ENCODE measurements at regions not wholly inside any gene's neighbourhood (a gene's known extent, or its start where the extent isn't known, plus 50 kb on each side); places are given as distances from the start of the nearest gene placed in this dataset.

DNA sequence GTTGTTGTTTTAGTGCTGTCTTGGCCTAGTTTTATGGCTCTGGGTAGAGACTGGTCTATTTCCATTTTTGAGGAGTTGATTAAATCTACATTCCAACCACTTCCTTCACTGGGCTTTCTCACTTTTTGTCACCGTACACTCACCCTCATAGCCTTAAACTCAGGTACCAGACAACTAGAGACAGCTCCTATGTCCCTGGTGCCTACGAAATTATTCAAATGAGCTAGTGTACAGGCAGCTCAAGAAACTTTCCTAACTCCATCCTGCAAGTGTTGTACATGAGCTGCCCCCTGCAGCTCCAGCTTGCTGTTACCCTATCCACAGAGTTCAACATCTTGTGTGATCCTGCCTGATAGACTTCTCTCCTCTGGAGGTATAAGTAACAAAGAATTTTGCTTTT is 704.8 kb upstream of the RGS18 start:
- TF ChIP-seq, protein P1, sequence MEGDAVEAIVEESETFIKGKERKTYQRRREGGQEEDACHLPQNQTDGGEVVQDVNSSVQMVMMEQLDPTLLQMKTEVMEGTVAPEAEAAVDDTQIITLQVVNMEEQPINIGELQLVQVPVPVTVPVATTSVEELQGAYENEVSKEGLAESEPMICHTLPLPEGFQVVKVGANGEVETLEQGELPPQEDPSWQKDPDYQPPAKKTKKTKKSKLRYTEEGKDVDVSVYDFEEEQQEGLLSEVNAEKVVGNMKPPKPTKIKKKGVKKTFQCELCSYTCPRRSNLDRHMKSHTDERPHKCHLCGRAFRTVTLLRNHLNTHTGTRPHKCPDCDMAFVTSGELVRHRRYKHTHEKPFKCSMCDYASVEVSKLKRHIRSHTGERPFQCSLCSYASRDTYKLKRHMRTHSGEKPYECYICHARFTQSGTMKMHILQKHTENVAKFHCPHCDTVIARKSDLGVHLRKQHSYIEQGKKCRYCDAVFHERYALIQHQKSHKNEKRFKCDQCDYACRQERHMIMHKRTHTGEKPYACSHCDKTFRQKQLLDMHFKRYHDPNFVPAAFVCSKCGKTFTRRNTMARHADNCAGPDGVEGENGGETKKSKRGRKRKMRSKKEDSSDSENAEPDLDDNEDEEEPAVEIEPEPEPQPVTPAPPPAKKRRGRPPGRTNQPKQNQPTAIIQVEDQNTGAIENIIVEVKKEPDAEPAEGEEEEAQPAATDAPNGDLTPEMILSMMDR (IDR thresholded peaks at IDR 0.05) = no peak
- TF ChIP-seq ZFX (IDR thresholded peaks at IDR 0.05; ENCODE audit: borderline replicate concordance) = no peak

Data from 22Rv1 (cell line).